ENCODE measurements at regions not wholly inside any gene's neighbourhood (a gene's known extent, or its start where the extent isn't known, plus 50 kb on each side); places are given as distances from the start of the nearest gene placed in this dataset.

- H3K4me3 ChIP-seq (replicated peaks in 1 of 3; ENCODE audit: insufficient read depth in 1 of 3, low read depth in 1 of 3, low read length in 3 of 3): no peak overlapping the region
- intact Hi-C loops (cut with micrococcal nuclease) (no loop called here), dilution Hi-C loops (cut with MboI; ENCODE audit: extremely low pct_ligation_motif_present, low sequenced_read_pairs) (no loop called here)
- no peak for DNase-seq (ENCODE audit: low read depth, low spot score)
- no peak overlapping the region for H3K4me2 ChIP-seq (ENCODE audit: insufficient read depth, low read length)
- POLR2A ChIA-PET: no interaction called here
- no peaks in the 10 kb centered on the region for H3K9me3 ChIP-seq (replicated peaks; ENCODE audit: control insufficient read depth, insufficient read depth, low read length)
- no peaks in the 10 kb centered on the region for H3K4me1 ChIP-seq (ENCODE audit: control insufficient read depth, extremely low read depth, insufficient read depth, low read length)
- no peaks in the 10 kb centered on the region for H3K9me1 ChIP-seq (replicated peaks; ENCODE audit: control insufficient read depth, extremely low read depth, insufficient read depth, low read length)
- H3K27ac ChIP-seq (ENCODE audit: insufficient read depth, low read depth, low read length): no peak overlapping the region
- no peaks in the 10 kb centered on the region for H4K20me1 ChIP-seq (replicated peaks; ENCODE audit: control insufficient read depth, extremely low read depth, insufficient read depth, low read length)
- no peak for TF ChIP-seq MYC (IDR thresholded peaks at IDR 0.05; ENCODE audit: low read depth, low read length)
- TF ChIP-seq POLR2AphosphoS5 (IDR thresholded peaks at IDR 0.05; ENCODE audit: insufficient read depth, low read depth, low read length): no peak
- TF ChIP-seq GATA2 (IDR thresholded peaks at IDR 0.05; ENCODE audit: insufficient read depth, insufficient read length, low read depth, low read length): no peak
- no peak for TF ChIP-seq CTCF (IDR thresholded peaks at IDR 0.05; ENCODE audit: extremely low read depth in 1 of 2, insufficient read depth in 1 of 2, low read depth in 1 of 2, low read length in 2 of 2)
- no peak for TF ChIP-seq FOS (IDR thresholded peaks at IDR 0.05; ENCODE audit: borderline replicate concordance, insufficient read depth, low read length)
- no peak for TF ChIP-seq JUN (IDR thresholded peaks at IDR 0.05; ENCODE audit: borderline replicate concordance, insufficient read depth, insufficient read length, low read depth)
- no peaks in the 10 kb centered on the region for H3K27me3 ChIP-seq (ENCODE audit: control insufficient read depth in 2 of 2, insufficient read depth in 2 of 2, low read length in 2 of 2)
- no peak for FAIRE-seq
- H2AFZ ChIP-seq (ENCODE audit: low read depth, low read length): no peak overlapping the region
- H3K79me2 ChIP-seq (ENCODE audit: control insufficient read depth, insufficient read depth, low read length): no peaks in the 10 kb centered on the region
- CTCF ChIA-PET: no interaction called here
- no TSS peak for BruUV-seq (replicated peaks)
- no peak overlapping the region for H3K9ac ChIP-seq (replicated peaks; ENCODE audit: extremely low read depth, insufficient read depth, low read length)
- H3K36me3 ChIP-seq (ENCODE audit: control insufficient read depth in 2 of 2, extremely low read depth in 1 of 2, insufficient read depth in 2 of 2, low read length in 2 of 2): no peaks in the 10 kb centered on the region
These were observed 563.0 kb downstream of the SI start for GRCh38 chr3:164515256-164515655.

GRCh38 chr3:164514576-164514975 lies 563.7 kb downstream of the SI start:
- FAIRE-seq (no peak), DNase-seq (ENCODE audit: low read depth, low spot score) (no peak)
- dilution Hi-C loops (cut with MboI; ENCODE audit: extremely low pct_ligation_motif_present, low sequenced_read_pairs): no loop called here
- no peaks in the 10 kb centered on the region for H4K20me1 ChIP-seq (replicated peaks; ENCODE audit: control insufficient read depth, extremely low read depth, insufficient read depth, low read length)
- no peak overlapping the region for H3K9ac ChIP-seq (replicated peaks; ENCODE audit: extremely low read depth, insufficient read depth, low read length)
- ChIA-PET CTCF (no interaction called here), POLR2A (no interaction called here)
- H3K4me2 ChIP-seq (ENCODE audit: insufficient read depth, low read length): no peak overlapping the region
- intact Hi-C loops (cut with micrococcal nuclease): no loop called here
- H3K79me2 ChIP-seq (ENCODE audit: control insufficient read depth, insufficient read depth, low read length): no peaks in the 10 kb centered on the region
- H3K4me3 ChIP-seq (replicated peaks in 1 of 3; ENCODE audit: insufficient read depth in 1 of 3, low read depth in 1 of 3, low read length in 3 of 3): no peak overlapping the region
- no peak for TF ChIP-seq MYC (IDR thresholded peaks at IDR 0.05; ENCODE audit: low read depth, low read length)
- TF ChIP-seq POLR2A (IDR thresholded peaks at IDR 0.05; ENCODE audit: low read depth, low read length): no peak
- TF ChIP-seq CTCF (IDR thresholded peaks at IDR 0.05; ENCODE audit: extremely low read depth in 1 of 2, insufficient read depth in 1 of 2, low read depth in 1 of 2, low read length in 2 of 2): no peak
- TF ChIP-seq GATA2 (IDR thresholded peaks at IDR 0.05; ENCODE audit: insufficient read depth, insufficient read length, low read depth, low read length): no peak
- no peak for TF ChIP-seq MAX (IDR thresholded peaks at IDR 0.05; ENCODE audit: insufficient read depth, insufficient read length)
- TF ChIP-seq EZH2 (IDR thresholded peaks at IDR 0.05; ENCODE audit: borderline replicate concordance, low read depth, low read length, severe bottlenecking): no peak
- TF ChIP-seq POLR2AphosphoS5 (IDR thresholded peaks at IDR 0.05; ENCODE audit: insufficient read depth, low read depth, low read length): no peak
- no peak for TF ChIP-seq FOS (IDR thresholded peaks at IDR 0.05; ENCODE audit: borderline replicate concordance, insufficient read depth, low read length)
- no peak for TF ChIP-seq JUN (IDR thresholded peaks at IDR 0.05; ENCODE audit: borderline replicate concordance, insufficient read depth, insufficient read length, low read depth)
- H2AFZ ChIP-seq (ENCODE audit: low read depth, low read length): no peak overlapping the region
- no peaks in the 10 kb centered on the region for H3K36me3 ChIP-seq (ENCODE audit: control insufficient read depth in 2 of 2, extremely low read depth in 1 of 2, insufficient read depth in 2 of 2, low read length in 2 of 2)
- no peaks in the 10 kb centered on the region for H3K4me1 ChIP-seq (ENCODE audit: control insufficient read depth, extremely low read depth, insufficient read depth, low read length)
- H3K27ac ChIP-seq (ENCODE audit: insufficient read depth, low read depth, low read length): no peak overlapping the region
- H3K9me1 ChIP-seq (replicated peaks; ENCODE audit: control insufficient read depth, extremely low read depth, insufficient read depth, low read length): no peaks in the 10 kb centered on the region
- BruUV-seq (replicated peaks): no TSS peak
- H3K9me3 ChIP-seq (replicated peaks; ENCODE audit: control insufficient read depth, insufficient read depth, low read length): no peaks in the 10 kb centered on the region
- H3K27me3 ChIP-seq (ENCODE audit: control insufficient read depth in 2 of 2, insufficient read depth in 2 of 2, low read length in 2 of 2): no peaks in the 10 kb centered on the region

Measured in endothelial cell of umbilical vein (primary cell).